NK-92 treated with Interleukin-12 subunit alpha and Interleukin-12 subunit beta, amount 100 ng/mL, for 24 hours (cell line): ENCODE measurements at regions not wholly inside any gene's neighbourhood (a gene's known extent, or its start where the extent isn't known, plus 50 kb on each side); places are given as distances from the start of the nearest gene placed in this dataset.
"Not testable (repeated sequence)": the region's sequence is repeated elsewhere in the genome, so short reads cannot be mapped to it uniquely, and the experiment has no call there.

Experiments
- DNase-seq: peaks from one replicate; lab custom pipeline; 2025; lab: John Stamatoyannopoulos, UW

DNA sequence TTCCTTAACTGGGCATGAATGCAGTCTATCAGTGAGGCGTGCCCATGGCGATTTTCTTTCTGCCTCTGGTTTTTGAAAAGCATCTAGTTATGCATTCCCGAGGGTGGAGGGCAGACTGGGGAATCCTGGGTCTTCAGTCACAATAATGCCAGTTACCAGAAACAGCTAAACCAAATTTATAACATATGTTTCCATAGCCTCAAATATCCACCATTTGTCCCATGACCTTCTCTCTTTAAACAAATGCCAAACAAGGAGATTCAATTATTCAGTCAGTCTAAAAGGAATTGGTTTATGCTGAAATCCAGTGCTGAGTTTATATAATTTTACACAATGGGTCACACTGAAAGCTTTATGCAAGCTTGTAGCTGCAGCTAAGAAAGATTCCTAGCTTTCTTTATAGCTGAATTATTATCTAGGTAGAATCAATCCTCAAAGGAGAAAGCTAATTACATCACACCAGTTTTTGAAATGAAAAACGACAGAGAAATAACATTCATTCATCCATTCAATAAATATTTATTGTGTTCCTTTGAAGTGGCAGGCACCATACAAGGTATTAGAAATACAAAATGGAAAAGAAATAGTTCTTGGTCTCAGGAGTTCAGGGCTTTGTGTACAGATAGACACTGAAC lies 131.3 kb upstream of the RAP1B start:
- no peak for DNase-seq

DNA sequence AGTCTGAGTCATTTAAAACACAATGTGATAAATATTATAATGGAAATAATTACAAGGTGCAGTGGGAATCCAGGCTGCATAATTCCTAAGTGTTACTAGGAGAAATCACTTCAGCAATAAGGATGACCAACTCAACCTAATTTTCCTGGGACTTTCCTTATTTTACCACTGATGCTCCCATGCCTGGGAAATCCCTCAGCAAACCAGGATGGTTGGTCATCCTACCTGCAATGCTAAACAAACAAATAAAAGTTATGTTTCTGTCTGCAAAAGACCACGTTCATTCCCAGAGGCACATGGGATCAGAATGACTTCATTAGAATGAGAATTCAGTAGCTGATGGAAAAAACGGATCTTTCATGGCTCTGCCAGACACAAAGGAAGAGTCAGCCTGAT lies 130.8 kb upstream of the RAP1B start:
- no peak for DNase-seq

DNA sequence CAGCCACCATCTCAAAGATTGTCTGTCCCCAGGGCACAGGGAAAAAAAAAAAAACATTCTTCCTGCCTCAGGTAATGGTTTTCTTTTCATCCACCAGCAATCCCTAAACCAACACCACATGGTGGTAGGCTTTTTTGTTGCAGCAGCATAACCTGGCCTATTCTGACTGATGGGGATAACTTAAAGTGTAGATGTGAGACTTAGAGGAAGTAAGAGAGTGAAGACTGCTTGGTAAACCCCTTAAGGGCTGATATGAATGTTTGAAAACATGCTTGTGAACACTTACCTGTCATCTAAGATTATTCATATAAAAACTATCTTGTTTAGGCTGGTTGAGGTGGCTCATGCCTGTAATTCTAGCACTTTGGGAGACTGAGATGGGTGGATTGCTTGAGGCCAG lies 130.2 kb upstream of the RAP1B start:
- DNase-seq, result no peak

DNA sequence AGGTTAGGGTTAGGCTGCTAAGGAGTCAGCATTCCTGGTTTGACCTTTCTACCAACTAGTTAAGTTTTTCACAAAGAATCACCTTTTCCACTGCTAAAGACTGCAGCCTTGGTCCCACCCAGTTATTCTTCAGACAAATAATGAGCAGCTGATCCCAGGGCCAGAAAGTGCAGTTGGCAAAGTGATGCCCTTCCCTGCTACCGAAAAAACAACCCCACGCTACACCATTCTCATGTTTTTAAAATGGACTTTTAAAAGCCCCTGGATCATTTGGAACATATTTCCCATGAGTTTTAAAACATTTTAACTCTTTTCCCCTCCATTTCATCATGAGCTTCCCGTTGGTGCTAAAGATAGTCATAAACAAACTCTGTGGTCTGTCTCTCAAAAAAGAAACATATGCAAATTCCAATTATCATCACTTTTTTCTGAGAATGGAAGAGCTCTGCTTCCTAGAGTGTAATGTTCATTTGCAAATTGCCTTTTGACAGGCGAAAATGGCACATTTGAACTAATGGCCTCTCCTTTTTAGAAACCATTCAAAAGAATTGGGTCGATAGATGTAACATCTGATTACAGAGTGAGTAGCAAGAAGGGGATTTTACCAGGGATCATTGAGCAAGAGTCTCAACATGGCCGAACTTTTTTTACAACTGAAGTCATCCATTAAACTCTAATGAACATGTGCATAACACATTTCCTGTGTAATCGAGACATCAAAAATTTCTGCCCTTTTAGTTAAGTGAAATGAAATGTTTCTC lies 129.3 kb upstream of the RAP1B start:
- DNase-seq, result no peak

DNA sequence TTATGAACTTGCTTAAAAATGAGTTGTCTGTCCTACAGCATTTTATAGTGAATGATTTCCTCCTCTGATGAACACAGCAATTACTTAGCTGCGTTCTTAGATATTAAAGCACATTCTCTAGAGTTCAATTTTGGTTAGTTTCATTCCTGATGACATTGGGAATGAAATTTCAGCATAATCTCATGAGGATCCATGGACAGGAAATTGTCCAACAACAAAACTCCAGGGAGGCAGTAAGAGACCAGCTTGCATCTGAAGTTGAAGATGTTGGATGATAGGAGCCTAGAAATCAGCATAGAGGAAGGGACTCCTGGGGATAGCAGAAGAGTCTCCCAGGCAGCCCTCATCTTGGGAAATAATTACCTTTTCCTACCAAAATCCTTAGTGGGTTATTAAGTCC lies 128.7 kb upstream of the RAP1B start:
- DNase-seq, result no peak

DNA sequence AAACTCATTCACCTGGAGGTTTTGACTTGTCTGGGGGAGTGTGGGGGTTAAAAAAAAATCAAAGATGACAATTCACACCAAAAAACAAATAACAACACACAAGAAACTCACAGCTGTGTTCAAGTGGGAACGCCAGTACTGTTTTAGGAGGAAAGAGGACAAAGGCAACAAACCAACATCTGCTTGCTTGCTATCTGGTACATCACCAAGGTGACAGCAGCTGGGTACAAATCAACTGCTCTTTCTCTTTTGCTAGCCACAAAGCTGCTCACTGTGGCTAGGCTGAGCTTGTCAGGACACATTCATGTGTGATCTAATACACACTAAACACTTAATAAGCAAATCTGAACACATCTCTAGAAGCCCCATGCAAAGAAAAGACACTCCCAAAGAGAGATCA lies 128.0 kb upstream of the RAP1B start:
- DNase-seq, result peak; percentile 26

DNA sequence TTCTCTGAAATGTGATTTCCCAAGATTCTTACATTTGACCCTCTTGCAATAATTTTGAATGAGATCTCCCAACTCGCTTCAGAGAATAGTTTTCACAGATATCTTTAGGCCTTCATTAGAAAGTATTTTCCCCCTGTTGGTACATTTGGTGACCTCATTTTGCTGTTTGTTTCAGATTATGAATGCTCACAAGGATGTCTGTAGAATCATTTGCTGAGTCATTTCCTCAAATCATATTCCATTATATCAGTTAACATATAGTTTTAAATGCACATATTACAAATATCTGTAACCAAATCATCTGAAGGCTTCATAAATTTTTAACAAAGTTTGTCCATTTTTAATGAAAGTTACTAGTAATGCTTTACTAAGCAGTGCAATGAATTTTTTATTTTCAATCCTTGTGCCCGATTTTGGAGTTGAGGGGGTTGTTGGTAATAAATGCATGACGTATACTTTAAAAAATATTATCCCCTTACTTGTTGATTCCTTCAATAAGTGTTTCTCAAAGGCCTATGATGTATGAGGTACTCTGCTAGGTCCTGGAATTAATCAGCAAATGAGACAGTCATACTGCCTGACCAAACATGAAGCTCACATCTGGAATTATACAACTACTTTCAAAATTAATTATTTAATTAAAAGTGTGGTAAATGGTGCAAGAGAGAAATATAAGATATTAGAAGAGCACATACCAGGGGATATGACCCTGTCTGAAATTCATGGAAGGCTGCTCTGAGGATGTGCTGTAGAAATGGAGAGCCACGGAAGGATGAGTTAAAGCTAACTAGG lies 126.9 kb upstream of the RAP1B start:
- no peak for DNase-seq

DNA sequence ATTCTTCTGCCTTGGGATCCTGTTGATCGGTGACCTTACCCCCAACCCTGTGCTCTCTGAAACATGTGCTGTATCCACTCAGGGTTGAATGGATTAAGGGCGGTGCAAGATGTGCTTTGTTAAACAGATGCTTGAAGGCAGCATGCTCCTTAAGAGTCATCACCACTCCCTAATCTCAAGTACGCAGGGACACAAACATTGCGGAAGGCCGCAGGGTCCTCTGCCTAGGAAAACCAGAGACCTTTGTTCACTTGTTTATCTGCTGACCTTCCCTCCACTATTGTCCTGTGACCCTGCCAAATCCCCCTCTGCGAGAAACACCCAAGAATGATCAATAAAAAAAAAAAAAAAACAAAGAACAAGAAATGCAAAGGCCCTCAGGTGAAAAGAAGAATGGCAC lies 126.1 kb upstream of the RAP1B start:
- DNase-seq, result not testable (repeated sequence)

DNA sequence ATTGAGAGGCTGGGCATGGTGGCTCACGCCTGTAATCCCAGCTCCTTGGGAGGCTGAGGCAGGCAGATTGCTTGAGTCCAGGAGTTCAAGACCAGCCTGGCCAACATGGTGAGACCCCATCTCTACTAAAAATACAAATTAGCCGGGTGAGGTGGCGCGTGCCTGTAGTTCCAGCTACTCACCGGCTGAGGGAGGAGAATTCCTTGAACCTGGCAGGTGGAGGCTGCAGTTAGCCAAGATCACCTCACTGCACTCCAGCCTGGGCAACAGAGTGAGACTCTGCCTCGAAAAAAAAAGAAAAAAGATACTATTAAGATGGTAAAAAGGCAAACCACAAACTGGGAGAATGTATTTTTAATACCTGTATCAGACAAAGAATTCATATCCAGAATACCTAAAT lies 124.2 kb upstream of the RAP1B start:
- not testable (repeated sequence) for DNase-seq

DNA sequence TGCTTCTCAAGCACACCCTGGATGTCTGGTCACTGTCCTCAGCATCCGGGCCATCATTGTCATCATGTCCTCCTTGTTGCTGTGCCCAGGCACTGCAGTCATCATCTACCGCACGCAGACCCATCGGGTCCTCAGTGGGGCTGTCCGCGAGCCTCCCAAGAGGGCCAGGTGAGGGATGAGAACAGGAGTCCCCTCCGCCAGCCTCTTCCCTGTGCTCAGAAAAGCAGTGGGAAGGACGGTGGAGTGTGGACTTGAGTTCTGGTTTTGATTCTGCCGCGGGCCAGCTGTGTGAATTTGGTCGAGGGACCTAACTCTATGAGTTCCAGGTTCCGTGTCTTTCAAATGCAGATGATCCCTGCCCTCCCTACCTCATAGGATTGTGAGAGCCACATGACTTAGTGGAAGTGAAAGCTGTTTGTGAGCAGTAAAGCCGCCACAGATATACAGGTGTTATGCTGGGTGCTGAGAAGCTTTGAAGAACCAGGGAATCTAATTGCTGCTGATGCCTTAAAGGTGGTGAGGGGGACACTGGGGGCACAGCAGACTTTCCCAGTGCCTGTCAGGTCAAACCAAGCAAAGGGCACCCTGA lies 122.9 kb upstream of the RAP1B start:
- no peak for DNase-seq

DNA sequence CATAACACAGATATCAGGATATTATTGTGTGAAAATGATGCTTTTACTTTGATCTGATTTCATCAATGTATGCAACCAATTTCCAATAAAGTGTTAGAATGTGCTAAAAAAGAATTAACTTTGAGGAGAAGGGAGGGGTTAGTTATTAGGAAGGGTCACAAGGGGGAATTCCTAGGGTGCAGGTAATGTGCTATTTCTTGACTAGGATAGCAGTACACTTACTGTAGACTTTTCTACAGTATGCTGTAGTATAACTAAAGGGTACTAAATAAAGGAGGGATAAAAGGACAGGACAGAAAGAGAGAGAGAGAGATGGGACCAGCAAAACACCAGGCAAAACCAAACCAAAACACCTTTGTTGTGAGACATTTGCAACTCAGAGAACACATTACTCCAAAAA lies 121.4 kb upstream of the RAP1B start:
- no peak for DNase-seq

DNA sequence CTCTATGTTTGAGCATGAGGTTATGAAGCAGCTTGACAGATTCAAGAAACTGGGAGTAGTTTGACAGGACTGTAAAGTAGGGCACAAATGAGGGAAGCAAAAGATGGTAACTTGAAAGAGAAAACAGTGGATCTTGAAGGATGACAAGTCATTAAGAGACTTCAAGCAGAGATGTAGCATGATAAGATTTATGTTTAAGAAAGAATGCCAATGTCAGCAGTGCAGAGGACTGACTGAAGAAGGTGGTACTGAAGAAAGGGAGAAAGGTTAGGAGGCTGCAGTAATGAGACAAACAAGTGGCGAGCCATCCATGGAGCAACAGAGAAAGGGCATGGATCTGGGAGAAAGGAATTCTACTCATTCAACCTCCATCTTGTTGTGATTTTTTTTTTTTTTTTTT lies 120.2 kb upstream of the RAP1B start:
- no peak for DNase-seq

DNA sequence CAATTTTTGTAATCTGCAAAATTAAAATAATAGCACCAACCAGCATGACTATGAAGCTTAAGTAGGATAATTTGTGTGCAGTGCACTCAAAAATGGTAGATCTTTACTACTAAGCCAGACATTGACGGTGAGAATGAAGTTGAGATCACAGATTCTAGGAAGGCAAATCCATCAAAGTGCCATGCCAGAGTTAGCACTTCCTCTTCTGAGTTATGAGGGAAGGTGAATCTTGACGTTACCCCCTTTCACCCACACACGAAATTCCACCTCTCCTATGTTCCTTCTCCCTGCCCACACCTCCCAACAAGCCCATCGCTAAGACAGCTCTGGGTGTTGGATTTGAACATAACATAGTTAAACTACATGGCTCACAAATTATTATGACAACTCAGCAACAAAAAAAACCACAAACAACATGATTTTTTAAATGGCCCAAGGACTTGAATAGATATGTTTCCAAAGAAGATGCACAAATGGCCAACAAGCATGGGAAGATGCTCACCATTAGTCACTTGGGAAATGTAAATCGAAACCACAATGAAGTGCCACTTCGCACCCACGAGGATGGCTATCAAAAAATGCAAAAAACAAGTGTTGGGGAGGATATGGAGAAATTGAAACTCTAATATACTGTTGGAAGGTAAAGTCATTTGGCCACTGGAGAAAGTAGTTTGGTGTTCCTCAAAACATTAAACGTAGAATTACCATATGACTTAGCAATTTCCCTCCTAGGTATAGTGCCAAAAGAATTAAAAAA lies 119.3 kb upstream of the RAP1B start:
- DNase-seq, result no peak

DNA sequence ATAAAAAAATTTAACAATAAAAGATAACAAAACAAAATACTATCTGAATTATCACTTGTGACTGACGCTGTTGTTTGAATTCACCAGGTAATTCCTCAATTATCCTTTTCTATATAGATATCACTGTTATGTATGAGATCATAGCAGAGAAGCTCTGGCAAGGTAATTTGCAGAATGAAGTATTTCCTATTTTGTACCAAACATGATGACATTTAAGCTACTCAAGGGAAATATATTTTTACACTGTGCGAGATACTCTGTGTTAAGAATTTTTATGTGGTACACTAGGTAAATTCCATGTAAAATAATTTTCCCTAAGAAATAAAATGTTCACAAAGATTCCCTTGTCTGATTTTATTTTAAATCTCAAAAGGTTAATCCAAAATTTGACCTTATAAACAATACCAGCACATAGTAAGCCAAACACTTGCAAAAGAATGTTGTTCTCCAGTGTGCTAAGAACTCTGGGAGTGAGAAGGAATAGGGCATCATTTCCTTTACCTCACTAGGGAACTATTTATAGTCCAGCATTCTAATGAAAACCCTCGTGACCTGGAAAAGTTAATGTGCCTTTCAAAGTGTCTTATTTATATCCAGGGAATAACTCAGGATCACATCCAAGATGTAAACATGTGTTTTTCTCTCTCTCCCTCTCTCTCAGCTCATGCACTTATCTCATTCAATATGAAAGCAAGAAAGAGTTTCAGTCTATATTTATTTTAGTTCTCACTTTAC lies 115.2 kb upstream of the RAP1B start:
- no peak for DNase-seq

DNA sequence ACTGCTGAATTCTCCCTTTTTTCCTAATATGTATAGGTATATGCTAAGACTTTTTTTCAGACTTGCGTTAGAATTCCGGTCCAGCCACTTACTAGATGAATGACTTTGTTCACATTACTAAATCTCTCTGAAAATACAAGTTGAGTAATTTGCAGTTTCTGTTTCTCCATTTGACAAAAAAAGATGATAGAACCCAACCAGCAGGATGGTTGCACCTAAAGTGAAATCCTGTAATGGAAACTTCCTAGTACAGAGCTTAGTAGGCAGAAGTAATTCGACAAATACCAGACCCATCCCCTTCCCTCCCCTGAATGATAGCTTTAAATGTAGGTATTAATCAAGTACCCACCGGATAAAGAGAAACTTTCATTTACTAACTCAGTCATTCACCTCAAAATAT lies 113.6 kb upstream of the RAP1B start:
- no peak for DNase-seq

DNA sequence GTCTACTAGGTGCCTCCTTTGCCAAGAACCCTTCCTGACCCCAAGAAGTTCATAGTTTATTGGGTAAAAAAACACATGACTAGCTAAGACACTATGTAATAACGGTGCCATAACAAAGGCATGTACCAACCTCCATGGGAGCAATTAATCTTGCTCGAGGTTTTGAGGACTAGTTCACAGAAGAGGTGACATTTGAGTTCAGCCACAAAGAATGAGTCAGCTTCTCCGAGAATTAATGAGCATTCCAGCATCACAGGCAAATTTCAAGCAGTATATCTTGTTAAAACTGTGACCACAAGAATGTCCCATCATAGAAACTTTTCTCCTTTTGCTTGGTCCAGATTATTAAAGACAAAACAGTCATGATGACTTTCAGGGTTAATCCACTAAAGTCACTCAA lies 113.0 kb upstream of the RAP1B start:
- DNase-seq, result no peak

DNA sequence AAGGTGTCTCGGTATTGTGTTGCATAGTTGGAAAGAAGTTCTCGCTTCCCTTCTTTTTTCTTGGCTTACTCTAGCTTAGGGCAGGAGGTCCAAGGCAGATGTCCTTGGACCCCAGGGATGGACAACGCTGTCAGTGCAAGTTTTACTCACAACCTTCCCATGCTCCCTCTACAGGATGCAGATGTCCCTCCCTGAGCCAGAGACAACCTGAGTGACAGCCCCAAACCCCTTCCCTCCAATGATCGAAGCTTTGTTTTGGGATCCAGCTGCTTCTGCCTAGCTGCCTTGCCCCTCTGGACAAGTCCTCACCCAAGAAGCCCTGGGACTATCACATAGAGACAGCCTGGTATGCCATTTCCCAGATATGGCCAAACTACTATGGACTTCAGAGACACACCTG lies 112.0 kb upstream of the RAP1B start:
- no peak for DNase-seq

DNA sequence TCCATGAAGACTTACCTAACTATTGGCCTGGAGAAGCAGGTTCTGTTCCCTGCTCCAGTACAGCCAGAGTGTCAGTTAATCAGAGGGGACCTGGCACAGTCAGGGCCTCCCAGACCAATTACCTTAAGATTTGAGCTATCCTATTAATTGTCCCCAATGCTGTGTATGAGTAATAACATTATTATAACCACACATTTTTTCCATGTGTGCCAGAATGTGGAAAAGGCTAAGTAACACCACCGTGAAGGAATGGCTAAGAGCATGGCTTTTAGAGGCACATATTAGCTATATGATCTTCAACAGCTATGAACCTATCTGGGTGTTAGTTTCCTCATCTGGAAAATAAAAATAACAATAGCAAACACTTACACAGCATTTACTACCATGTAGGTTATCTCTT lies 111.1 kb upstream of the RAP1B start:
- DNase-seq, result no peak

DNA sequence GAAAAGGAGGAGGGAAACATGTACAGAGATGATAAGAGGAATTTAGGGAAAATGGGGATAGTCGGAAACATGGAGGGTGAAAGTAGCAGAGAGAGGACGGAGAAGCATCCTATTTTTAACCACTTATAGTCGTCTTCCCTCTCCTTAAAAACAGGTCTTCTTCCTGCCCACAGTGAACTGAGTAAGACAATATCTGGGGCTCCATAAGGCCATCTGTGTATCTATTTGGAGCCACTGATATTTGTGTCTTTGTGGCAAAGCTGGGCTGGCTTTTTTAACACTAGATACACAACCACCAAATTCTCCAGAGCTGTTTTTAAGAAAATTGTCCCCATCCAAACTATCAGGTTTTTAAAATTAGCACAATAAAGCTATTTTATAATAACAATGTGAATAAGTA lies 109.5 kb upstream of the RAP1B start:
- DNase-seq, result no peak

DNA sequence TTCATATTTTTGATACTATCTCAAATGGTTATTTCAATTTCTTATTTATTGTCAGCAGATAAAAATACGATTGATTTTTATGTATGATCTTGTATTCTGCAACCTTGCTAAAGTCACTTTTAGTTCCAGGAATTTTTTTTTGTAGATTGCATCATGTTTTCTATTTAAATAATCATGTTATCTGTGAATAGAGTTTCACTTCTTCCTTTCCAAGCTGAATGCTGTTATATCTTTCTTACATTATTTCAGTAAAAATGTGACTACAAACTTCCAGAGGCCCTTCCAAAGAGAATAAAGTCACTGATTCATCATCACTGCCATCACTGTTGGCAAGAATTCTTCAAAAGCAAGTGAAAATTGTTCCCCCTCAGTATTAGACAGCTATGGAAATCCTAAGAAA lies 104.7 kb upstream of the RAP1B start:
- no peak for DNase-seq

DNA sequence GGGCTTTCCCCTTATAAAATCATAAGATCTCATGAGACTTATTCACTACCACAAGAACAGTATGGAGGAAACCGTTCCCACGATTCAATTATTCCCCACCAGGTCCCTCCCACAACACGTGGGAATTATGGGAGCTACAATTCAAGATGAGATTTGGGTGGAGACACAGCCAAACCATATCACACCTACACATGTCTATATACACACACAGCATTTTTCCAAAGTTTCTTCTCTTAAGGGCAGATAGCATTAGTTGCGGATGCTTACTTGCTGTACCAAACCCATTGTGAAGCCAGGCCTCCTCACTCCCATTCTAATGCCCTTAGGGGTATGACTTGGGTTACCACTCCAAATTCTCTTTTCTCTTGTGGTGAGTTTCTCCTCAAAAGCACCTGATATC lies 104.1 kb upstream of the RAP1B start:
- DNase-seq, result no peak
